ENCODE measurements at regions not wholly inside any gene's neighbourhood (a gene's known extent, or its start where the extent isn't known, plus 50 kb on each side); places are given as distances from the start of the nearest gene placed in this dataset.

- no peak for ATAC-seq
- peaks cover 21% of the 10 kb centered on the region for H3K27me3 ChIP-seq (ENCODE audit: insufficient read depth, low read length)
- no peak overlapping the region for H3K4me2 ChIP-seq (ENCODE audit: low read length)
- TF ChIP-seq REST (IDR thresholded peaks at IDR 0.05; ENCODE audit: low read depth) (no peak), POLR2A (IDR thresholded peaks at IDR 0.05; ENCODE audit: borderline replicate concordance, extremely low read depth, insufficient read depth, insufficient read length) (no peak)
- H4K20me1 ChIP-seq (ENCODE audit: insufficient read depth) = no peaks in the 10 kb centered on the region
- no peak overlapping the region for H3K27ac ChIP-seq (ENCODE audit: low read depth, low read length)
- ChIA-PET CTCF (no interaction called here), RAD21 (ENCODE audit: low non-redundant PET in 1 of 2, low total read pairs in 2 of 2, uncharacterized antibody in 2 of 2, unreplicated experiment in 2 of 2) (no interaction called here), POLR2A (no interaction called here)
- no peak for DNase-seq (ENCODE audit: low read depth, low spot score)
- no TSS peak for BruUV-seq (replicated peaks)
- no peak overlapping the region for H2AFZ ChIP-seq (ENCODE audit: low read depth, low read length, poor library complexity, severe bottlenecking)
- H3K9ac ChIP-seq (ENCODE audit: low read length) = no peak overlapping the region
- no peak overlapping the region for H3K4me3 ChIP-seq (replicated peaks in 1 of 2; ENCODE audit: low read depth in 1 of 2, low read length in 2 of 2)
- no peaks in the 10 kb centered on the region for H3K4me1 ChIP-seq (ENCODE audit: control insufficient read depth in 1 of 2, insufficient read depth in 2 of 2, low read length in 2 of 2)
- intact Hi-C loops (cut with micrococcal nuclease) = no loop called here
- no peaks in the 10 kb centered on the region for H3K9me2 ChIP-seq (ENCODE audit: insufficient read depth)
- no peaks in the 10 kb centered on the region for H3K36me3 ChIP-seq (ENCODE audit: control insufficient read depth in 1 of 2, insufficient read depth in 2 of 2, low read length in 2 of 2)
- no peaks in the 10 kb centered on the region for H3K79me2 ChIP-seq (ENCODE audit: insufficient read depth, low read length)
- H3K9me3 ChIP-seq (ENCODE audit: control insufficient read depth in 1 of 2, insufficient read depth in 1 of 2, low read depth in 1 of 2, low read length in 2 of 2) = no peaks in the 10 kb centered on the region
Observed at GRCh38 chr22:44386386-44387035, 73.8 kb upstream of the SHISAL1 start.

GRCh38 chr22:44385781-44386180, 73.0 kb upstream of the SHISAL1 start:
- DNase-seq (ENCODE audit: low read depth, low spot score) (no peak), ATAC-seq (no peak)
- BruUV-seq (replicated peaks) = no TSS peak
- Histone ChIP-seq H3K36me3 (ENCODE audit: control insufficient read depth in 1 of 2, insufficient read depth in 2 of 2, low read length in 2 of 2) (no peaks in the 10 kb centered on the region), H3K4me2 (ENCODE audit: low read length) (no peak overlapping the region), H3K79me2 (ENCODE audit: insufficient read depth, low read length) (no peaks in the 10 kb centered on the region), H3K27me3 (ENCODE audit: insufficient read depth, low read length) (peaks cover 21% of the 10 kb centered on the region), H3K9me3 (ENCODE audit: control insufficient read depth in 1 of 2, insufficient read depth in 1 of 2, low read depth in 1 of 2, low read length in 2 of 2) (no peaks in the 10 kb centered on the region), H3K9me2 (ENCODE audit: insufficient read depth) (no peaks in the 10 kb centered on the region), H3K27ac (ENCODE audit: low read depth, low read length) (no peak overlapping the region), H2AFZ (ENCODE audit: low read depth, low read length, poor library complexity, severe bottlenecking) (no peak overlapping the region), H4K20me1 (ENCODE audit: insufficient read depth) (no peaks in the 10 kb centered on the region), H3K4me1 (ENCODE audit: control insufficient read depth in 1 of 2, insufficient read depth in 2 of 2, low read length in 2 of 2) (no peaks in the 10 kb centered on the region), H3K9ac (ENCODE audit: low read length) (no peak overlapping the region), H3K4me3 (replicated peaks in 1 of 2; ENCODE audit: low read depth in 1 of 2, low read length in 2 of 2) (no peak overlapping the region)
- ChIA-PET CTCF (no interaction called here), POLR2A (no interaction called here), RAD21 (ENCODE audit: low non-redundant PET in 1 of 2, low total read pairs in 2 of 2, uncharacterized antibody in 2 of 2, unreplicated experiment in 2 of 2) (no interaction called here)
- intact Hi-C loops (cut with micrococcal nuclease) = no loop called here
- TF ChIP-seq TCF7L2 (IDR thresholded peaks at IDR 0.05; ENCODE audit: borderline replicate concordance, extremely low read depth, insufficient read depth, insufficient read length) (no peak), EZH2phosphoT487 (IDR thresholded peaks at IDR 0.05; ENCODE audit: borderline replicate concordance) (no peak), JUND (IDR thresholded peaks at IDR 0.05) (no peak), FOSL1 (IDR thresholded peaks at IDR 0.05; ENCODE audit: low read depth) (no peak), POLR2A (IDR thresholded peaks at IDR 0.05; ENCODE audit: borderline replicate concordance, extremely low read depth, insufficient read depth, insufficient read length) (no peak)

Data from HCT116 (cell line).